ENCODE measurements at regions not wholly inside any gene's neighbourhood (a gene's known extent, or its start where the extent isn't known, plus 50 kb on each side); places are given as distances from the start of the nearest gene placed in this dataset.

GRCh38 chr1:244273262-244273844 is 178.4 kb downstream of the ADSS2 start:
- Histone ChIP-seq H3K4me3 (ENCODE audit: low read length) (no peak overlapping the region), H3K36me3 (ENCODE audit: control insufficient read depth in 2 of 3, insufficient read depth in 3 of 3, low read length in 3 of 3) (no peaks in the 10 kb centered on the region), H3K27ac (ENCODE audit: low read depth, low read length) (no peak overlapping the region), H3K9me3 (ENCODE audit: control insufficient read depth in 2 of 3, low read length in 3 of 3) (peaks cover 0 to 4% (median 0%) of the 10 kb centered on the region in 3 experiments), H3K4me1 (ENCODE audit: control insufficient read depth in 2 of 2, insufficient read depth in 2 of 2, low read length in 2 of 2) (no peaks in the 10 kb centered on the region), H3K27me3 (ENCODE audit: control insufficient read depth in 2 of 2, insufficient read depth in 2 of 2, low read length in 2 of 2) (no peaks in the 10 kb centered on the region)
- Mint-ChIP-seq H3K27ac (peak overlapping the region in 2 of 9 donors; percentile 0 to 45), H3K27me3 (peaks cover 0 to 2% (median 0%) of the 10 kb centered on the region in 5 donors), H3K4me1 (peaks cover 3 to 17% (median 12%) of the 10 kb centered on the region in 7 donors), H3K36me3 (no peaks in the 10 kb centered on the region), H3K4me3 (no peak overlapping the region), H3K9me3 (peaks cover 0 to 10% (median 6%) of the 10 kb centered on the region in 11 donors)
- ATAC-seq (no peak), DNase-seq (no peak)
- POLR2A ChIA-PET = interaction anchor here (0.9 kb wide), 1 partner anchor 226 kb away, joined by 3 read pairs; no protein-coding TSS in a partner anchor
- CTCF ChIA-PET = interaction anchor here (0.7 to 3.4 kb wide), 3 partner anchors 268 to 994 kb away, joined by 3 to 26 read pairs (median 3); no protein-coding TSS in a partner anchor
- intact Hi-C loops (cut with micrococcal nuclease) = loop anchor here (1.0 to 10.0 kb wide), 15 partner anchors 26 to 1806 kb away; partner anchors contain the start of gene AKT3 (in 2 of the 2)

DNA sequence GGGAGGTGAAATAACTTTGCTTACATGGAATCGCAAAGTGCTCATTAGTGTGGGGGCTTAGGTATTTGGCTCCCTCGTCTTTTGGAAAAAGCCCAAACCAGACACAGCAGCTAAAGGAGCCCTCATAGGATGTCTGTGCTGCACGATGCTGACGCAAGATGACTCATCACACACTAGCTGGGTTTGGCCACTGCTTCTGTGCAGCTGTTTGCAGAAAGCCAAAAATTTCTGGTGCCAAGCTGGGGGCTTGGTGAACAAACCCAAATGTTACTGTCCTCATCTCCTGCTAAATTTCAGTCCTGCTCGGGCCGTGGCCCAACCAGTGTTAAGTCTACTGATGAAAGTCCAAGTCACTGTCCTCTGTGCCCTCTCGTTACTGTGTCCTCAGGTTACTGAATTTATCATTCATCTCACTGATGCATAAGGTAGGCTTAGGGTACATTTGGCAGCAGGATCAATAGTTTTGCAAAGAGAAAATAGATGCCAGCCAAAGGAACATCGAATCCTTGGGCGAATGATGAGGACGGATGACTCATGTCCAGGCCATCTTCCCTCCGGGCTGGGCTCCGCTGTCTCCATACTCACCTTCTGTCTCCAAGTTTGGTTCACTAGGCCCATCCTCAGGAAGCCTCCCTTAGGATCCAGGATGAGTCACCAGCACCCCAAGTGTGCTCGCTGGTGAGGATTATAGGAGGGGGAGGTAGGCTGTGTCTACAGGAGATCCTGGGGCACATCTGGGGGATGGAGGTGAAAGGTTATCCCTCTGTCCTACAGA is 177.7 kb downstream of the ADSS2 start:
- H3K9me3 Mint-ChIP-seq = peaks cover 0 to 10% (median 6%) of the 10 kb centered on the region in 11 donors
- H3K36me3 ChIP-seq (ENCODE audit: control insufficient read depth in 2 of 3, insufficient read depth in 3 of 3, low read length in 3 of 3) = no peaks in the 10 kb centered on the region
- DNase-seq = no peak
- ChIA-PET POLR2A (interaction anchor here (0.9 kb wide), 1 partner anchor 227 kb away, joined by 3 read pairs; no protein-coding TSS in a partner anchor), CTCF (interaction anchor here (0.7 to 3.4 kb wide), 3 partner anchors 269 to 995 kb away, joined by 3 to 26 read pairs (median 3); no protein-coding TSS in a partner anchor)
- H3K4me1 ChIP-seq (ENCODE audit: control insufficient read depth in 2 of 2, insufficient read depth in 2 of 2, low read length in 2 of 2) = no peaks in the 10 kb centered on the region
- H3K27me3 ChIP-seq (ENCODE audit: control insufficient read depth in 2 of 2, insufficient read depth in 2 of 2, low read length in 2 of 2) = no peaks in the 10 kb centered on the region
- intact Hi-C loops (cut with micrococcal nuclease) = loop anchor here (1.0 to 10.0 kb wide), 15 partner anchors 25 to 1807 kb away; partner anchors contain the start of gene AKT3 (in 2 of the 2)
- peaks cover 3 to 17% (median 12%) of the 10 kb centered on the region in 7 donors for H3K4me1 Mint-ChIP-seq
- ATAC-seq = peak; percentile 58
- peaks cover 0 to 4% (median 0%) of the 10 kb centered on the region in 3 experiments for H3K9me3 ChIP-seq (ENCODE audit: control insufficient read depth in 2 of 3, low read length in 3 of 3)
- no peak overlapping the region for H3K4me3 Mint-ChIP-seq
- peaks cover 0 to 2% (median 0%) of the 10 kb centered on the region in 5 donors for H3K27me3 Mint-ChIP-seq
- H3K36me3 Mint-ChIP-seq = no peaks in the 10 kb centered on the region
- no peak overlapping the region for H3K27ac ChIP-seq (ENCODE audit: low read depth, low read length)
- H3K27ac Mint-ChIP-seq = no peak overlapping the region
- no peak overlapping the region for H3K4me3 ChIP-seq (ENCODE audit: low read length)

DNA sequence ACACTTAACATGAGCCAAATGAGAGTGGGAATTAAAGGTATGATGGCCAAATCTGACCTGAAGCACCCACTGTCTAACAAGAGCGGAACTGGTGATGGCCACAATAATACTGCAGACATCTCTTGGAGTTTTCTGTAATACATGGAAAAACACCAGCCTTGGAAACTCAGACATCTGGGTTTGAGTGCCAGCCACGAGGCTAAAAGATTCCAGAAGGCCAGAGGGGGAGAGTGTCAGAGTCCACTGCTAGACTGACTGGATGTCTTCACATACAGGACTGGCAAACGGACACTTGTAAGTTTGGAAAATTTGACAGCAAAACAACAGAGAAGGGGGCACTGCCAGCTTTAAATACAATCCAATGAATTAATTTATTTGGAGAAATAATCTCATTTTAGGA is 175.1 kb downstream of the ADSS2 start:
- ChIA-PET CTCF (no interaction called here), POLR2A (no interaction called here)
- H3K27me3 ChIP-seq (ENCODE audit: control insufficient read depth in 2 of 2, insufficient read depth in 2 of 2, low read length in 2 of 2) = no peaks in the 10 kb centered on the region
- Mint-ChIP-seq H3K27ac (no peak overlapping the region), H3K4me1 (peaks cover 3 to 10% (median 7%) of the 10 kb centered on the region in 7 donors), H3K36me3 (peaks cover 0 to 4% (median 0%) of the 10 kb centered on the region in 5 donors), H3K4me3 (no peak overlapping the region), H3K27me3 (peaks cover 0 to 2% (median 0%) of the 10 kb centered on the region in 5 donors), H3K9me3 (peaks cover 0 to 2% (median 0%) of the 10 kb centered on the region in 11 donors)
- no peak for DNase-seq
- no peak for ATAC-seq
- no peaks in the 10 kb centered on the region for H3K9me3 ChIP-seq (ENCODE audit: control insufficient read depth in 2 of 3, low read length in 3 of 3)
- H3K4me3 ChIP-seq (ENCODE audit: low read length) = no peak overlapping the region
- intact Hi-C loops (cut with micrococcal nuclease) = loop anchor here (10.0 kb wide), 2 partner anchors 682 to 772 kb away; no protein-coding TSS in a partner anchor
- H3K27ac ChIP-seq (ENCODE audit: low read depth, low read length) = no peak overlapping the region
- no peaks in the 10 kb centered on the region for H3K4me1 ChIP-seq (ENCODE audit: control insufficient read depth in 2 of 2, insufficient read depth in 2 of 2, low read length in 2 of 2)
- H3K36me3 ChIP-seq (ENCODE audit: control insufficient read depth in 2 of 3, insufficient read depth in 3 of 3, low read length in 3 of 3) = no peaks in the 10 kb centered on the region

GRCh38 chr1:244280201-244280600 is 171.5 kb downstream of the ADSS2 start:
- Histone ChIP-seq H3K27ac (ENCODE audit: low read depth, low read length) (no peak overlapping the region), H3K4me1 (ENCODE audit: control insufficient read depth in 2 of 2, insufficient read depth in 2 of 2, low read length in 2 of 2) (no peaks in the 10 kb centered on the region), H3K4me3 (ENCODE audit: low read length) (no peak overlapping the region), H3K9me3 (ENCODE audit: control insufficient read depth in 2 of 3, low read length in 3 of 3) (no peaks in the 10 kb centered on the region), H3K36me3 (ENCODE audit: control insufficient read depth in 2 of 3, insufficient read depth in 3 of 3, low read length in 3 of 3) (no peaks in the 10 kb centered on the region), H3K27me3 (ENCODE audit: control insufficient read depth in 2 of 2, insufficient read depth in 2 of 2, low read length in 2 of 2) (no peaks in the 10 kb centered on the region)
- intact Hi-C loops (cut with micrococcal nuclease) = no loop called here
- DNase-seq = no peak
- Mint-ChIP-seq H3K27ac (no peak overlapping the region), H3K27me3 (peaks cover 0 to 2% (median 0%) of the 10 kb centered on the region in 5 donors), H3K4me1 (no peaks in the 10 kb centered on the region), H3K36me3 (peaks cover 0 to 4% (median 0%) of the 10 kb centered on the region in 5 donors), H3K9me3 (peaks cover 0 to 2% (median 0%) of the 10 kb centered on the region in 11 donors), H3K4me3 (no peak overlapping the region)
- ChIA-PET CTCF (interaction anchor here (0.7 to 1.3 kb wide), 2 partner anchors 29 to 937 kb away, joined by 3 read pairs; no protein-coding TSS in a partner anchor), POLR2A (no interaction called here)
- ATAC-seq = no peak

- H3K4me1 Mint-ChIP-seq = no peaks in the 10 kb centered on the region
Measured at GRCh38 chr1:244280859-244281258, 170.8 kb downstream of the ADSS2 start.

DNA sequence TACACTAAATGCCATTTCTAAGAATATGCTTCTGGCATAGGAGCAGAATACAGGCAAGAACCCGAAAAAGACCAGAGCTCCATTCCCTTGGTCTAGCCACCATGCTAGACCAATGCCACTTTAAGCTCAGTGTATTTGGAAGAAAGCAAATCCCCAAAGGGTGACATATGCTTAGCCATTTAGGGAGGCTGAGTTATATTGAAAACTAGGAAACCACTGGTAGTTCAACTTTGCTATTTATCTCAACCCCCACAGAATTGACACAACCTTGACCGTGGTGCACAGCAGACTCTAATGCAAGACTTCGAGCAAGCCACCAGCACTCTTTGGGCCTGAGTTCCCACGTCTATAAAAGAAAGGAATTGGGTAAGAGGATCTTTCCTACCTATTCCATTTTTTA is 167.9 kb downstream of the ADSS2 start:
- H3K9me3 Mint-ChIP-seq = peaks cover 0 to 5% (median 0%) of the 10 kb centered on the region in 11 donors
- Histone ChIP-seq H3K36me3 (ENCODE audit: control insufficient read depth in 2 of 3, insufficient read depth in 3 of 3, low read length in 3 of 3) (no peaks in the 10 kb centered on the region), H3K9me3 (ENCODE audit: control insufficient read depth in 2 of 3, low read length in 3 of 3) (no peaks in the 10 kb centered on the region), H3K4me1 (ENCODE audit: control insufficient read depth in 2 of 2, insufficient read depth in 2 of 2, low read length in 2 of 2) (no peaks in the 10 kb centered on the region), H3K27ac (ENCODE audit: low read depth, low read length) (no peak overlapping the region), H3K4me3 (ENCODE audit: low read length) (no peak overlapping the region), H3K27me3 (ENCODE audit: control insufficient read depth in 2 of 2, insufficient read depth in 2 of 2, low read length in 2 of 2) (no peaks in the 10 kb centered on the region)
- H3K4me1 Mint-ChIP-seq = no peaks in the 10 kb centered on the region
- DNase-seq = no peak
- ChIA-PET CTCF (no interaction called here), POLR2A (no interaction called here)
- H3K27me3 Mint-ChIP-seq = peaks cover 0 to 7% (median 0%) of the 10 kb centered on the region in 5 donors
- no peak overlapping the region for H3K27ac Mint-ChIP-seq
- peaks cover 0 to 4% (median 0%) of the 10 kb centered on the region in 5 donors for H3K36me3 Mint-ChIP-seq
- intact Hi-C loops (cut with micrococcal nuclease) = no loop called here
- no peak overlapping the region for H3K4me3 Mint-ChIP-seq
- no peak for ATAC-seq

More at GRCh38 chr1:244280859-244281258, 170.8 kb downstream of the ADSS2 start:
- Mint-ChIP-seq H3K36me3 (peaks cover 0 to 4% (median 0%) of the 10 kb centered on the region in 5 donors), H3K27me3 (peaks cover 0 to 2% (median 0%) of the 10 kb centered on the region in 5 donors), H3K9me3 (peaks cover 0 to 2% (median 0%) of the 10 kb centered on the region in 11 donors), H3K4me3 (no peak overlapping the region), H3K27ac (no peak overlapping the region)
- H3K9me3 ChIP-seq (ENCODE audit: control insufficient read depth in 2 of 3, low read length in 3 of 3) = no peaks in the 10 kb centered on the region
- H3K36me3 ChIP-seq (ENCODE audit: control insufficient read depth in 2 of 3, insufficient read depth in 3 of 3, low read length in 3 of 3) = no peaks in the 10 kb centered on the region
- ChIA-PET POLR2A (no interaction called here), CTCF (interaction anchor here (0.7 to 1.3 kb wide), 2 partner anchors 28 to 938 kb away, joined by 3 read pairs; no protein-coding TSS in a partner anchor)
- no peak overlapping the region for H3K27ac ChIP-seq (ENCODE audit: low read depth, low read length)
- no peaks in the 10 kb centered on the region for H3K27me3 ChIP-seq (ENCODE audit: control insufficient read depth in 2 of 2, insufficient read depth in 2 of 2, low read length in 2 of 2)
- ATAC-seq = no peak
- H3K4me3 ChIP-seq (ENCODE audit: low read length) = no peak overlapping the region
- no peak for DNase-seq
- H3K4me1 ChIP-seq (ENCODE audit: control insufficient read depth in 2 of 2, insufficient read depth in 2 of 2, low read length in 2 of 2) = no peaks in the 10 kb centered on the region
- intact Hi-C loops (cut with micrococcal nuclease) = no loop called here
